ENCODE measurements at regions not wholly inside any gene's neighbourhood (a gene's known extent, or its start where the extent isn't known, plus 50 kb on each side); places are given as distances from the start of the nearest gene placed in this dataset.

- no peaks in the 10 kb centered on the region for H3K36me3 ChIP-seq (ENCODE audit: control insufficient read depth, insufficient read depth, low read length)
- H3K27me3 ChIP-seq (ENCODE audit: control insufficient read depth, insufficient read depth, low read length) = no peaks in the 10 kb centered on the region
- no peaks in the 10 kb centered on the region for H3K9me3 ChIP-seq (ENCODE audit: control insufficient read depth, low read length)
- H3K4me1 ChIP-seq (ENCODE audit: control insufficient read depth, insufficient read depth, low read length) = no peaks in the 10 kb centered on the region
- H3K4me3 ChIP-seq (ENCODE audit: low read length) = no peak overlapping the region
- H3K9ac ChIP-seq (ENCODE audit: low read length) = no peak overlapping the region
Observed at GRCh38 chr21:43318368-43318767, 108.6 kb downstream of the SIK1 start.

- no peaks in the 10 kb centered on the region for H3K9me3 ChIP-seq (ENCODE audit: control insufficient read depth, low read length)
- H3K9ac ChIP-seq (ENCODE audit: low read length) = no peak overlapping the region
- peaks cover under 1% of the 10 kb centered on the region for H3K4me1 ChIP-seq (ENCODE audit: control insufficient read depth, insufficient read depth, low read length)
- H3K27me3 ChIP-seq (ENCODE audit: control insufficient read depth, insufficient read depth, low read length) = no peaks in the 10 kb centered on the region
- H3K36me3 ChIP-seq (ENCODE audit: control insufficient read depth, insufficient read depth, low read length) = no peaks in the 10 kb centered on the region
- H3K4me3 ChIP-seq (ENCODE audit: low read length) = no peak overlapping the region
Observed at GRCh38 chr21:43317959-43318358, 109.0 kb downstream of the SIK1 start.

- H3K36me3 ChIP-seq (ENCODE audit: control insufficient read depth, insufficient read depth, low read length) = no peaks in the 10 kb centered on the region
- H3K27me3 ChIP-seq (ENCODE audit: control insufficient read depth, insufficient read depth, low read length) = no peaks in the 10 kb centered on the region
- peaks cover 6% of the 10 kb centered on the region for H3K4me1 ChIP-seq (ENCODE audit: control insufficient read depth, insufficient read depth, low read length)
- no peaks in the 10 kb centered on the region for H3K9me3 ChIP-seq (ENCODE audit: control insufficient read depth, low read length)
- H3K4me3 ChIP-seq (ENCODE audit: low read length) = no peak overlapping the region
- H3K9ac ChIP-seq (ENCODE audit: low read length) = no peak overlapping the region
Observed at GRCh38 chr21:43317254-43317748, 109.6 kb downstream of the SIK1 start.

GRCh38 chr21:43316156-43316845 is 110.6 kb downstream of the SIK1 start:
- H3K4me1 ChIP-seq (ENCODE audit: control insufficient read depth, insufficient read depth, low read length) = peaks cover 16% of the 10 kb centered on the region
- no peaks in the 10 kb centered on the region for H3K36me3 ChIP-seq (ENCODE audit: control insufficient read depth, insufficient read depth, low read length)
- H3K9me3 ChIP-seq (ENCODE audit: control insufficient read depth, low read length) = no peaks in the 10 kb centered on the region
- no peak overlapping the region for H3K9ac ChIP-seq (ENCODE audit: low read length)
- no peak overlapping the region for H3K4me3 ChIP-seq (ENCODE audit: low read length)
- H3K27me3 ChIP-seq (ENCODE audit: control insufficient read depth, insufficient read depth, low read length) = no peaks in the 10 kb centered on the region

- H3K4me1 ChIP-seq (ENCODE audit: control insufficient read depth, insufficient read depth, low read length) = peaks cover 20% of the 10 kb centered on the region
- H3K9me3 ChIP-seq (ENCODE audit: control insufficient read depth, low read length) = no peaks in the 10 kb centered on the region
- H3K27me3 ChIP-seq (ENCODE audit: control insufficient read depth, insufficient read depth, low read length) = no peaks in the 10 kb centered on the region
- H3K36me3 ChIP-seq (ENCODE audit: control insufficient read depth, insufficient read depth, low read length) = no peaks in the 10 kb centered on the region
- H3K9ac ChIP-seq (ENCODE audit: low read length) = no peak overlapping the region
- H3K4me3 ChIP-seq (ENCODE audit: low read length) = no peak overlapping the region
Observed at GRCh38 chr21:43315244-43316137, 111.4 kb downstream of the SIK1 start.

GRCh38 chr21:43313939-43314405 is 113.0 kb downstream of the SIK1 start:
- H3K4me3 ChIP-seq (ENCODE audit: low read length) = no peak overlapping the region
- no peaks in the 10 kb centered on the region for H3K9me3 ChIP-seq (ENCODE audit: control insufficient read depth, low read length)
- H3K36me3 ChIP-seq (ENCODE audit: control insufficient read depth, insufficient read depth, low read length) = no peaks in the 10 kb centered on the region
- H3K27me3 ChIP-seq (ENCODE audit: control insufficient read depth, insufficient read depth, low read length) = no peaks in the 10 kb centered on the region
- no peak overlapping the region for H3K9ac ChIP-seq (ENCODE audit: low read length)
- peaks cover 20% of the 10 kb centered on the region for H3K4me1 ChIP-seq (ENCODE audit: control insufficient read depth, insufficient read depth, low read length)

GRCh38 chr21:43313221-43313938 is 113.6 kb downstream of the SIK1 start:
- H3K27me3 ChIP-seq (ENCODE audit: control insufficient read depth, insufficient read depth, low read length) = no peaks in the 10 kb centered on the region
- peaks cover 20% of the 10 kb centered on the region for H3K4me1 ChIP-seq (ENCODE audit: control insufficient read depth, insufficient read depth, low read length)
- no peak overlapping the region for H3K9ac ChIP-seq (ENCODE audit: low read length)
- no peak overlapping the region for H3K4me3 ChIP-seq (ENCODE audit: low read length)
- H3K9me3 ChIP-seq (ENCODE audit: control insufficient read depth, low read length) = no peaks in the 10 kb centered on the region
- H3K36me3 ChIP-seq (ENCODE audit: control insufficient read depth, insufficient read depth, low read length) = no peaks in the 10 kb centered on the region

GRCh38 chr21:43312751-43313169 is 114.2 kb downstream of the SIK1 start:
- Histone ChIP-seq H3K27me3 (ENCODE audit: control insufficient read depth, insufficient read depth, low read length) (no peaks in the 10 kb centered on the region), H3K4me1 (ENCODE audit: control insufficient read depth, insufficient read depth, low read length) (peaks cover 20% of the 10 kb centered on the region), H3K4me3 (ENCODE audit: low read length) (no peak overlapping the region), H3K36me3 (ENCODE audit: control insufficient read depth, insufficient read depth, low read length) (no peaks in the 10 kb centered on the region), H3K9ac (ENCODE audit: low read length) (no peak overlapping the region), H3K9me3 (ENCODE audit: control insufficient read depth, low read length) (no peaks in the 10 kb centered on the region)

- H3K9me3 ChIP-seq (ENCODE audit: control insufficient read depth, low read length) = no peaks in the 10 kb centered on the region
- no peak overlapping the region for H3K9ac ChIP-seq (ENCODE audit: low read length)
- no peaks in the 10 kb centered on the region for H3K27me3 ChIP-seq (ENCODE audit: control insufficient read depth, insufficient read depth, low read length)
- H3K4me3 ChIP-seq (ENCODE audit: low read length) = no peak overlapping the region
- no peaks in the 10 kb centered on the region for H3K36me3 ChIP-seq (ENCODE audit: control insufficient read depth, insufficient read depth, low read length)
- H3K4me1 ChIP-seq (ENCODE audit: control insufficient read depth, insufficient read depth, low read length) = peaks cover 20% of the 10 kb centered on the region
Observed at GRCh38 chr21:43312011-43312410, 114.9 kb downstream of the SIK1 start.

- H3K36me3 ChIP-seq (ENCODE audit: control insufficient read depth, insufficient read depth, low read length) = no peaks in the 10 kb centered on the region
- H3K4me3 ChIP-seq (ENCODE audit: low read length) = no peak overlapping the region
- no peaks in the 10 kb centered on the region for H3K9me3 ChIP-seq (ENCODE audit: control insufficient read depth, low read length)
- H3K4me1 ChIP-seq (ENCODE audit: control insufficient read depth, insufficient read depth, low read length) = peaks cover 20% of the 10 kb centered on the region
- no peak overlapping the region for H3K9ac ChIP-seq (ENCODE audit: low read length)
- H3K27me3 ChIP-seq (ENCODE audit: control insufficient read depth, insufficient read depth, low read length) = no peaks in the 10 kb centered on the region
Observed at GRCh38 chr21:43311301-43311817, 115.6 kb downstream of the SIK1 start.

- peaks cover 20% of the 10 kb centered on the region for H3K4me1 ChIP-seq (ENCODE audit: control insufficient read depth, insufficient read depth, low read length)
- H3K9ac ChIP-seq (ENCODE audit: low read length) = no peak overlapping the region
Observed at GRCh38 chr21:43308815-43309283, 118.1 kb downstream of the SIK1 start.

More at GRCh38 chr21:43308815-43309283, 118.1 kb downstream of the SIK1 start:
- Histone ChIP-seq H3K27me3 (ENCODE audit: control insufficient read depth, insufficient read depth, low read length) (peaks cover under 1% of the 10 kb centered on the region), H3K9me3 (ENCODE audit: control insufficient read depth, low read length) (no peaks in the 10 kb centered on the region), H3K4me3 (ENCODE audit: low read length) (no peak overlapping the region), H3K36me3 (ENCODE audit: control insufficient read depth, insufficient read depth, low read length) (no peaks in the 10 kb centered on the region)

Data from mucosa of stomach (tissue), 1 donor.